NCI-H146 treated with DMSO at 0.1 percent for 48 hours (cell line): ENCODE measurements at regions not wholly inside any gene's neighbourhood (a gene's known extent, or its start where the extent isn't known, plus 50 kb on each side); places are given as distances from the start of the nearest gene placed in this dataset.

ENCODE experiments used
- DNase-seq: peaks from one replicate; lab custom pipeline; 2025; ENCODE audit not compliant: unreplicated experiment; lab: John Stamatoyannopoulos, UW

DNA sequence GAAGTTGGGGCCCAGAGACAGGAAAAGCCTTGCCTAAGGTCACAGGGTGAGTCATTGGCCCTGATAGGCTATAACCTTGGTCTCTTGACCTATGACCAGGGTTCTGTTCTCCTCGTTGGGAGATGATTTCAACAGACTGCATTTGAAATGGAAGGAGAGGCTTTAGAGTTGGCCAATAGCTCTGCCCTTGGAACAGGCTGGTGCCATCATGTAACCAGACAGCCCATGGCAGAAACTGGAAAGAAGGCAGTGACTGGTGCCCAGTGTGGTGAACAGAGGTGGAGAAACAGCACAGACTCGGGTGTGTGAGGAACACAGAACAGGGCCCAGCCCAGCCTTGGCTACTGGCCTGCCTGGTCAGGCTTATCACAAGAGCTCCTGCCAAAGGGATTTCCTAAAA, 109.8 kb upstream of the SLC25A48 start:
- DNase-seq: no peak

DNA sequence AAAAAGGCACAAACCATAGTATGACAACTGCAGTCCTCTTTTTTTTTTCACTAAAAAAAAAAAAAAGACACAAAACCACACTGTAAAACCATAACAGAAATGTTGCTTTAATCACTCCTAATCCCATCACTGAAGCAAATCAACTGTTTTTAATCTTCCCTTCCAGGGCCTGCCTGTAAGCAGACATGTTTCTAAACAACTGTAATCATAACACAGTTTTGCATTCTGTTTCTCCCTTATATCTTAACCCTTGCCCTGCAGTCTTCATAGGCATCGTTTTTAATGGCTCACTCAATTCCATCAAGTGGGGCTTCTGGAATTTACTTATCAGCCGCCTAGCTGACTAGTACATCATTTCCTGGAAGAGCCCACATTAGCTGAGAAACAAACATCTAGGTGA, 111.0 kb upstream of the SLC25A48 start:
- no peak for DNase-seq

DNA sequence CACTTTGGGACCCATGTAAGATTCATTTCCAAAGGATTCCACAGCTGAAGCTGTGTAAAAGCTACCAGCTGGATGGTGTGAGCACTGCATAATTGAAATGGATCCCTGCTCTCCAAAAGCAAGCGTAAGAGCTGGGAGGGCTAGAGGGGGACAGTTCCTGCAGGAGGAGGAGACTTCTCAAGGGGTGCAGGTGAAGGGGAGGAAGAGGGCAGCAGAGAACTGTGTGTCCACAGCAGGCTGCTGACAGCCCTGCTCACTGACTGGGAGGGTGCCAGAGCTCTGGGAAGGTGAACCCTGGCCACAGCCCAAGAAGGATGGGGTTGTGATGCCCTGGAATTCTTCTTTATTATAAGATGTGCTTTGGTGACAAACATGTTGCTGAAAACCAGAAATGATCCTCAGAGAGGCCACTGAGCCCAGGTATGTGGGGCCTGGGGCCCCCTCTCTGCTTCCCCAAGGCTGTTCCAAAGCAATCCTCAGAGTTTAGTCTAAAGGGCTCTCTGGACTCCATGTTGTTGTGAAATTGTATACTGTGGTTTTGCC, 112.8 kb upstream of the SLC25A48 start:
- no peak for DNase-seq

GRCh38 chr5:135720191-135720590, 114.3 kb upstream of the SLC25A48 start:
- DNase-seq: no peak

- DNase-seq: no peak
Observed at GRCh38 chr5:135719428-135720063, 114.9 kb upstream of the SLC25A48 start.

DNA sequence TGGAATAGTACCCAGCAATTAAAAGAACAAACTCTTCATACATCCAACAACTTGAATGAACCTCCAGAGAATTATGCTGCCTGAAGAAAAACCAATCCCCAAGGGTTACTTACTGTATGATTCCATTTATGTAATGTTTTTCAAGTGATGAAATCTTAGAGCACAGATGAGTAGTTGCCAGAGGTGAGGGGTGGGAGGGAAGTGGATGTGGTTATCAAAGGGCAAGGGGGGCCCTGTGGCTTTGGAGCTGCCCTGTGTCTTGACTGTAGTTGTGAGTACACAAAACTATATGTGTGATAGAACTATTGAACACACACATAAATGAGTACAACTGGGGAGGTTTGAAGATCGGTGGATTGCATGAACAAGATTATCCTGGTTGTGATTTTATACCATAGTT, 115.8 kb upstream of the SLC25A48 start:
- no peak for DNase-seq

- no peak for DNase-seq
Observed at GRCh38 chr5:135718151-135718550, 116.3 kb upstream of the SLC25A48 start.

DNA sequence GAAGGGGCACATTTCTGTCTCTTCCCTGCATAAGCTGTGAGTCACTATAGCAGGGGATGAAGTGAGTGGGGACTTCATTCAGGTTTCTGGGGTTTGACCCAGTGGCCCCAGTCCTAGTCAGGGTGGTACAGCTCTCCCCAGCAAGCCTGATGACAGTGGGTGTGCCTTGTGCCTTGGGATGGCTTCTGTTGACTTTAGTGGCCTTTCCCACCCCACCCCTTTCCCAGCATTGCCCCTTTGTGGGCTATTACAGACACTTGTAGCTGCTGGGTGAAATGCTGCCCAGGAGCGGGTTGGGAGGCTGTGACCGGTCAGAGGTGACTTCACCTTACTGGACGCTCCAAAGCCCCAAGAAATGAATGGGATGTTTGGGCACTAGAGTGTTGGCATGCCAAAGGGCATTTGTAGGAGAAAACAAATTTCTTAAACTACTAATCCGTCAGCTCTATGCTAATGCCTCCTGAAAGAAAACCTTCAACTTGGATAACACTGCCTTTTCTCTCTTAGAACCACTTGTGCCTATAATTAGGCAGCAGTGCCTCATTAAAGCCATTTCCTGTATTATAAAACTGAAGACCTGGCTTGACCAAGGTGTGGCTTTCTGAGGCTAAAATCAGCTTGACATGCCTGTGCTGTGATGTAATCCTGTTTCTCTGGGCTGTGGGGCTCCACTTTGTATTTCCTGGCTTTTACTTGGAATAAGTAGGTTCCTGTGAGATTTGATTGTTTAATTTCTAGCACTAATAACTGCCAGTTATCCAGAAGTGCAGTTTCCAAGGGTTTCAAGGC, 119.0 kb upstream of the SLC25A48 start:
- no peak for DNase-seq

- no peak for DNase-seq
Observed at GRCh38 chr5:135714126-135714894, 120.2 kb upstream of the SLC25A48 start.

GRCh38 chr5:135713161-135713915, 121.1 kb upstream of the SLC25A48 start:
- no peak for DNase-seq

- no peak for DNase-seq
Observed at GRCh38 chr5:135711911-135712310, 122.6 kb upstream of the SLC25A48 start.

DNA sequence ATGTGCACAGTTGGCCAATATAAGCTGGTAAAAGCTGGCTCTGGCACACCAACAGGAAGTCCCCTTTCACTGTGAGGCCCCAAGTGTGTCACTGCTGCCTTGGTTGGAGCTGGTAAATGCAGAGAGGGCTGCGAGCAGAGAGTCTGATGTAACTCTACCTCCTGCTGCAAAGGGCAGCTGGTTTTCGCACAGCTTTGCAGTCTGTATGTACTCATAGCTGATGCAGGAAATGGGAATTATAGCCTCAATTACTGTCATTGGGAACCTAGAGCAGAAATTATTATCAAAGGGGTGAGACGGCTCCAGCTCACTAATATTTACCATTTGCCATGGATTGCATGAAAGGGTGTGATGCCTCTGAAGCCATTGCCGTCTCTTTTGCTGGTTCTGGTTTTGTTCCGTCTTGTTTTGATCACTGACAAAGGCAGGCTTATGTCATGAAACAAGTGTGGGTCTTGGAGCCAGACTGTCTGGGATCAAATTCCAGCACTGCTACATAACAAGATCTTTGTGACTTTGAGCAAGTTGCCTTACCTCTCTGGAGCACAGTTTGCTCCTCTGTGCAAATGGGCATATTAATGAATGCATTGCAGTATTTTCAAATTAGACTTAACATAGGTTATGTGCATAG, 124.3 kb upstream of the SLC25A48 start:
- peak; percentile 67 for DNase-seq

DNA sequence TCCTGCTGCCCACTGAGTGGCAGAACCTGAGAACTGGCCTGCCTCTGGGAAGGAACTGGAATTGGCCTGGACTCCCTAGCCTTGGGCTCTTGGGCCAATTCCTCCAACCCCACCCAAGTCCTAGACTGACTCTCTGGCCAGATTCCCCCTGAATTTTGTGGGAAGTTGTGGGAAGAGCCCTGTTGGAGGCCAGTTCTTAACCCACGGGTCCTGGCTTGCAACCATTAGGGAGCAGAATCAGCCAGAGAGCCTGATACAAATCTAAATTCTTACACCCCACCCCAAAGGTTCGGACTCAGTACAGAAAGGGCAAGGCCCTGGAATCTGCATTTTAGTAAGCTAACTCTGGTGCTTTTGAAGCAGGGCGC, 125.3 kb upstream of the SLC25A48 start:
- DNase-seq: no peak

DNA sequence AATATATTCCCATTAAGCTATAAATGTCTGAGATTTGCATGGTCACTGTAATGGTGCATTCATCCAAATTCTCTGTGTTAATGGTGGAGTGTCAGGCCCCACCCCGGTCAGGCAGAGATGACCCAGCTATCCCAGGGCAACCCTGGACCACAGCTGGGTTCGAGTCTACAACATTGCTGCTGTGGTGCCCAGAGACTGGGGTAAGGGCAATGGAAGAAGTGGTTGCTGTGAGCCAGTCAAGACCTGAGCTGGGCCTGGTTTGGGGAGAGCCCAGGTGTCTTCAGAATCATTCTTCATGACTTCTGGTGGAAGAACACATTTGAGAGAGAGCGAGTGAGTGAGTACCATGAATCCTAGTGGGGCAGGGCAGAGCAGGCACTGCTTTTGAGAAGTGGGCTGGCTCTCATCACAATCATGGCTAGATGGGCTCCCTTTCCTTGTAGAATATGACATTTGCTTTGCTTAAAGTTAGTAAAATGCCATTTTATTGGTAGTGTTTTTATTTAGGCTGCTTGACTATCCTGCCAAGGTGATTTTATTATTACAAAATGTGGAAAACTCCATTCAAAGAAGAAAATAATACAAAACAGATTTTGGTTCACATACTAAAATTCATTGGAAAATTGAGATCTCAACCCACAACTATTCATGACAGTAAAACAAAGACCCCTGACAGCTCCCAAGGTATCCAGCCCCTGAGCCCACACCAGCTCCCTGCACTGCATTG, 125.8 kb upstream of the SLC25A48 start:
- DNase-seq: no peak

- no peak for DNase-seq
Observed at GRCh38 chr5:135707302-135707701, 127.2 kb upstream of the SLC25A48 start.

- no peak for DNase-seq
Observed at GRCh38 chr5:135706893-135707292, 127.6 kb upstream of the SLC25A48 start.

DNA sequence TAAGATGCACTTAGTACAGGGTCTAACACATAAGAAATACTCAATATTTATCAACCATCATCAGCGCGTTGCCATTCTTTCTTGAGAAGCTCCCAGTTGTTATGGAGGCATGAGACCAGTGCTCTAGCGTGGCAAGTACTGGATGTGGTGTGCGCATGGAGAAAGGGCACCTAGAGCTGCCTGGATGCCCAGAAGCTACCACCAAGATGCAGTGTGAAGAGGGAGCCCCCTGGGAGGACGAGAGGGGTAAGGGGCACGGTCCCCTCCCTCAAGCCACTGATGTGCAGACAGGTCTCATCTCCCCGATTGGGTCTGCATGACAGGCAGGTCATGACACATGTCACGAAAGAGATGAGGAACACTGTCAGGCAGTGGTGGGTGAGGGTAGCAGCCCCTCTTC, 127.7 kb upstream of the CXCL14 start:
- DNase-seq: no peak

GRCh38 chr5:135705941-135706466, 127.2 kb upstream of the CXCL14 start:
- no peak for DNase-seq

GRCh38 chr5:135705141-135705631, 126.4 kb upstream of the CXCL14 start:
- no peak for DNase-seq
